Hematopoietic multipotent progenitor cell treated with erythropoietin and hydrocortisone succinate and interleukin-3 and kit ligand, for 15 days (in vitro differentiated cells): ENCODE measurements at regions not wholly inside any gene's neighbourhood (a gene's known extent, or its start where the extent isn't known, plus 50 kb on each side); places are given as distances from the start of the nearest gene placed in this dataset.

Source experiments
- DNase-seq: peaks from one replicate; pipeline ENCODE4 v3.0.0-alpha.2; 2015; ENCODE audit warnings: low spot score

GRCh38 chr12:90398285-90398836 is 556.6 kb downstream of the CCER1 start:
- DNase-seq: no peak

- no peak for DNase-seq
Observed at GRCh38 chr12:90396556-90396955, 558.4 kb downstream of the CCER1 start.

GRCh38 chr12:90393652-90394051 is 561.3 kb downstream of the CCER1 start:
- no peak for DNase-seq

- DNase-seq: no peak
Observed at GRCh38 chr12:90393089-90393488, 561.9 kb downstream of the CCER1 start.

GRCh38 chr12:90390947-90391346 is 564.0 kb downstream of the CCER1 start:
- DNase-seq: no peak

- no peak for DNase-seq
Observed at GRCh38 chr12:90368081-90368480, 586.9 kb downstream of the CCER1 start.

- no peak for DNase-seq
Observed at GRCh38 chr12:90366286-90366685, 588.7 kb downstream of the CCER1 start.

GRCh38 chr12:90360300-90360699 is 594.7 kb downstream of the CCER1 start:
- no peak for DNase-seq

- no peak for DNase-seq
Observed at GRCh38 chr12:90355711-90356355, 599.1 kb downstream of the CCER1 start.

GRCh38 chr12:90343966-90344365 is 611.0 kb downstream of the CCER1 start:
- no peak for DNase-seq

- DNase-seq: no peak
Observed at GRCh38 chr12:90342081-90342480, 612.9 kb downstream of the CCER1 start.

GRCh38 chr12:90339837-90340236 is 615.1 kb downstream of the CCER1 start:
- DNase-seq: no peak

GRCh38 chr12:90338365-90338764 is 616.6 kb downstream of the CCER1 start:
- DNase-seq: no peak

- no peak for DNase-seq
Observed at GRCh38 chr12:90337018-90337417, 618.0 kb downstream of the CCER1 start.

- no peak for DNase-seq
Observed at GRCh38 chr12:90335566-90335965, 619.4 kb downstream of the CCER1 start.

GRCh38 chr12:90333939-90334338 is 621.0 kb downstream of the CCER1 start:
- DNase-seq: no peak

- no peak for DNase-seq
Observed at GRCh38 chr12:90333424-90333823, 621.6 kb downstream of the CCER1 start.

- DNase-seq: no peak
Observed at GRCh38 chr12:90331821-90332220, 623.2 kb downstream of the CCER1 start.

- DNase-seq: no peak
Observed at GRCh38 chr12:90331262-90331661, 622.6 kb upstream of the ATP2B1 start.

- DNase-seq: no peak
Observed at GRCh38 chr12:90327793-90328743, 619.4 kb upstream of the ATP2B1 start.

GRCh38 chr12:90323217-90323616 is 614.6 kb upstream of the ATP2B1 start:
- DNase-seq: no peak

- DNase-seq: no peak
Observed at GRCh38 chr12:90322006-90322405, 613.4 kb upstream of the ATP2B1 start.

- DNase-seq: no peak
Observed at GRCh38 chr12:90321369-90321768, 612.7 kb upstream of the ATP2B1 start.
